ENCODE measurements at regions not wholly inside any gene's neighbourhood (a gene's known extent, or its start where the extent isn't known, plus 50 kb on each side); places are given as distances from the start of the nearest gene placed in this dataset.

DNA sequence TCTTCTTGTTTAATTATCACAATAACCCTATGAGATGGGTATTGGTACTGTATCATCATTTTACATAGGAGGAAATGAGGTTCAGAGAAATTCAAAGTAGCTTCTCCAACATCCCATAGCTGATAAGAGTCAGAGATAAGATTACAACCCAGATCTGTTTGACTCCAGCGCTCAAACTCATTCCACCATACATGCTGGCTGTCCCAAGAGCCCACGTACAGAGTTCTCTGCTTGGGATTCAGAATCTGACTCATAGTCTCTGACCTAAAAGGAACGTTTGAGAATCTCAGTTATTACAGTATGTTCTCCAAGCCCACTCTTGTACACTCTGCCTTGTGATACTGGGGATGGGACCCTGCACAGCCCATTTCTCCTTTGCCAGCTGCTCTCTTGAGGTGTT is 90.2 kb downstream of the TMEM215 start:
- Histone ChIP-seq H3K27me3 (no peaks in the 10 kb centered on the region), H3K4me1 (no peaks in the 10 kb centered on the region), H3K27ac (no peak overlapping the region), H3K9me3 (no peaks in the 10 kb centered on the region), H3K4me3 (no peak overlapping the region), H3K36me3 (no peaks in the 10 kb centered on the region)
- TF ChIP-seq, protein P1, sequence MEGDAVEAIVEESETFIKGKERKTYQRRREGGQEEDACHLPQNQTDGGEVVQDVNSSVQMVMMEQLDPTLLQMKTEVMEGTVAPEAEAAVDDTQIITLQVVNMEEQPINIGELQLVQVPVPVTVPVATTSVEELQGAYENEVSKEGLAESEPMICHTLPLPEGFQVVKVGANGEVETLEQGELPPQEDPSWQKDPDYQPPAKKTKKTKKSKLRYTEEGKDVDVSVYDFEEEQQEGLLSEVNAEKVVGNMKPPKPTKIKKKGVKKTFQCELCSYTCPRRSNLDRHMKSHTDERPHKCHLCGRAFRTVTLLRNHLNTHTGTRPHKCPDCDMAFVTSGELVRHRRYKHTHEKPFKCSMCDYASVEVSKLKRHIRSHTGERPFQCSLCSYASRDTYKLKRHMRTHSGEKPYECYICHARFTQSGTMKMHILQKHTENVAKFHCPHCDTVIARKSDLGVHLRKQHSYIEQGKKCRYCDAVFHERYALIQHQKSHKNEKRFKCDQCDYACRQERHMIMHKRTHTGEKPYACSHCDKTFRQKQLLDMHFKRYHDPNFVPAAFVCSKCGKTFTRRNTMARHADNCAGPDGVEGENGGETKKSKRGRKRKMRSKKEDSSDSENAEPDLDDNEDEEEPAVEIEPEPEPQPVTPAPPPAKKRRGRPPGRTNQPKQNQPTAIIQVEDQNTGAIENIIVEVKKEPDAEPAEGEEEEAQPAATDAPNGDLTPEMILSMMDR (IDR thresholded peaks at IDR 0.05), result no peak
- no peak for TF ChIP-seq POLR2A (IDR thresholded peaks at IDR 0.05)
- DNase-seq (no peak), ATAC-seq (no peak)
- 12% methylated on average over 3 of the region's 3 CpGs for WGBS (ENCODE audit: insufficient coverage, low coverage, low lambda C conversion rate, missing lambda C conversion rate)
- intact Hi-C loops (cut with DNase I), result no loop called here

DNA sequence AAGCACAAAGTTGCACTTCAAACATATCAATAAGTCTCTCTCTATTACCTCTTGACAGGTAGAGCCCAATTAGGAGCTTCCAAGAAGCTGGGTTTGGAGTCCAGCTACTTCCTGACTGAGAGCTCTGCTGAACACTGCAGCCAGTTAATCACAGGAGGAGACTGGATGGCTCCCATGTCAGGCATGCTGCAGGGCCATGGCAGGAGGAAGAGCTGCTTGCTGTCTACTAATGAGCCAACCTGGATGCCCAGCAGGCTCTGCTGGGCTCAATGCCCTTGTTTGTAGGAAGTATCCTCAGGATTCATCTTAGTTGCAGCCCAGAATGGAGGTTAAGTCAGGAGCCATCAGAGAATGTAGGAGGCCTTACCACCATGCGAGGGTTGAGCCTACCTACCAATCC is 91.9 kb downstream of the TMEM215 start:
- no peak for DNase-seq
- intact Hi-C loops (cut with DNase I), result no loop called here

DNA sequence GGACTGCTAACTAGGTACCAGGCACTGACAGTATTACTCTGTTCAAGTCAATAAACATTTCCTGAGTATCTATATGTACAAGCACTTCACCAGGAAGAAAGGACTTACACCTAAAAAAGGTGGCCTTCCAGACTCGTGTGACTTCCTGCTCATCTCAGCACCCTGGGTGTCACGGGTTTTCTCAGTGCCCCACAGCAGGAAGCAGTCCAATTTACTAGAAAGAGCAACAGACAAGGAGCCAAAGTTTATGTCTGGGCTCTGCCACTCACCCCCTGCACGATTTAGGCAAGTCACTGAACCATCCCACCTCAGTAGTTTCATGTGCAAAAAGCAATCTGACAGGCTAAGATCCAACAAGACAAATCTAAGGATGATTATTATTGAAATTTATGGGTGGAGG is 92.4 kb downstream of the TMEM215 start:
- TF ChIP-seq POLR2A (IDR thresholded peaks at IDR 0.05), result no peak
- TF ChIP-seq, protein P1 (IDR thresholded peaks at IDR 0.05), result no peak
- intact Hi-C loops (cut with DNase I), result no loop called here
- no peaks in the 10 kb centered on the region for H3K27me3 ChIP-seq
- DNase-seq, result no peak
- no peak overlapping the region for H3K4me3 ChIP-seq
- no peaks in the 10 kb centered on the region for H3K9me3 ChIP-seq
- WGBS (ENCODE audit: insufficient coverage, low coverage, low lambda C conversion rate, missing lambda C conversion rate), result 33% methylated on average over 3 of the region's 3 CpGs
- no peaks in the 10 kb centered on the region for H3K36me3 ChIP-seq
- H3K27ac ChIP-seq, result no peak overlapping the region
- H3K4me1 ChIP-seq, result no peaks in the 10 kb centered on the region
- no peak for ATAC-seq

More for the DNA sequence above, 91.9 kb downstream of the TMEM215 start:
- no peaks in the 10 kb centered on the region for H3K4me1 ChIP-seq
- no peaks in the 10 kb centered on the region for H3K27me3 ChIP-seq
- H3K9me3 ChIP-seq, result no peaks in the 10 kb centered on the region
- TF ChIP-seq, protein P1 (IDR thresholded peaks at IDR 0.05), result no peak
- TF ChIP-seq POLR2A (IDR thresholded peaks at IDR 0.05), result no peak
- no peak for ATAC-seq
- H3K36me3 ChIP-seq, result no peaks in the 10 kb centered on the region
- H3K4me3 ChIP-seq, result no peak overlapping the region
- WGBS (ENCODE audit: insufficient coverage, low coverage, low lambda C conversion rate, missing lambda C conversion rate), result no CpG with 5 or more reads among the region's 1 CpG
- no peak overlapping the region for H3K27ac ChIP-seq

DNA sequence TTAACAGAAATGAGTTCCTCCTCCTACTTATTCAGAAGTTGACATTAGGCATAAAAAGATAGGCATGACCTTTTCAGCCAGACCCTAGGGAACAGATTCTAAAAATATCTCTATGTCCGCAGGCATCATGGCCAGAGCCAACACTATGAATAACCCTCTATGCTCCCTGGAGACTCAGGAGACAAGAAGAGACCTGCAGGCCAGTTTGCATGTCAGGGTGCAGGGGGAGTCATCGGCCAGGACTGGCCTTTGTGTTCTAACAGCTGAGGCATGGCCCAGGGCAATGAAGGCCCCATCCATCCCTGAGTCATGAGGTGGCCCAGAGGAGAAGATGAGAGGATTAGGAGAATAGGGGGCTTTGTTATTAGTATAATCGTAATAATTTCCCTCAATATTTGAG is 93.8 kb downstream of the TMEM215 start:
- WGBS (ENCODE audit: insufficient coverage, low coverage, low lambda C conversion rate, missing lambda C conversion rate), result 45% methylated on average over 3 of the region's 3 CpGs
- no peaks in the 10 kb centered on the region for H3K36me3 ChIP-seq
- H3K4me3 ChIP-seq, result no peak overlapping the region
- TF ChIP-seq, protein P1 (IDR thresholded peaks at IDR 0.05), result no peak
- intact Hi-C loops (cut with DNase I), result no loop called here
- DNase-seq, result no peak
- H3K27me3 ChIP-seq, result no peaks in the 10 kb centered on the region
- no peaks in the 10 kb centered on the region for H3K4me1 ChIP-seq
- ATAC-seq, result no peak
- H3K9me3 ChIP-seq, result no peaks in the 10 kb centered on the region
- H3K27ac ChIP-seq, result no peak overlapping the region

DNA sequence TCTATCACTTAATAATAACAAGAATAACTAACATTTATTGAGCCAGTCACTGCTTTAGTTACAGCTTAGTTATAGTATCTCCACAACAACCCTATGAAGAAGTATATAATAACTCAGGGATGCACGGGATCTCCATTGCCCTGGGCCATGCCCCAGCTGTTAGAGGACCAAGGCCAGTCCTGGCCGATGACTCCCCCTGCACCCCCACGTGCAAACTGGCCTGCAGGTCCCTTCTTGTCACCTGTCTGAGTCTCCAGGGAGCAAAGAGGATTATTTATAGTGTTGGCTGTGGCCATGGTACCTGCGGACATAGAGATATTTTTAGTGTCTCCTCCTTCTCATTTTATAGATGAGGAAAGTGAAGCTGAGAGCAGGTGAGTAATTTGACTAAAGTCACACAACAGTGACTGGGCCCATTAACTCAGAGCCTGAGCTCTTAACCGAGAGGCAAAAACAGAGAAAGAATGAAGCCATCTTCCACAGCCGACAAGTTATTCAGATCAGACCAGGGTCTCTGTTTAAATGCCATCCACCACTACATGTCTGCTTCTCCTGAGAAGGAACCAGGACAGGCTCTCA is 94.4 kb downstream of the TMEM215 start:
- DNase-seq (no peak), ATAC-seq (no peak)
- Histone ChIP-seq H3K27me3 (no peaks in the 10 kb centered on the region), H3K36me3 (no peaks in the 10 kb centered on the region), H3K9me3 (no peaks in the 10 kb centered on the region), H3K27ac (no peak overlapping the region), H3K4me1 (no peaks in the 10 kb centered on the region), H3K4me3 (no peak overlapping the region)
- 84% methylated on average over 5 of the region's 6 CpGs for WGBS (ENCODE audit: insufficient coverage, low coverage, low lambda C conversion rate, missing lambda C conversion rate)
- intact Hi-C loops (cut with DNase I), result no loop called here
- TF ChIP-seq, protein P1 (IDR thresholded peaks at IDR 0.05), result no peak
- no peak for TF ChIP-seq POLR2A (IDR thresholded peaks at IDR 0.05)
